ENCODE measurements at regions not wholly inside any gene's neighbourhood (a gene's known extent, or its start where the extent isn't known, plus 50 kb on each side); places are given as distances from the start of the nearest gene placed in this dataset.

DNA sequence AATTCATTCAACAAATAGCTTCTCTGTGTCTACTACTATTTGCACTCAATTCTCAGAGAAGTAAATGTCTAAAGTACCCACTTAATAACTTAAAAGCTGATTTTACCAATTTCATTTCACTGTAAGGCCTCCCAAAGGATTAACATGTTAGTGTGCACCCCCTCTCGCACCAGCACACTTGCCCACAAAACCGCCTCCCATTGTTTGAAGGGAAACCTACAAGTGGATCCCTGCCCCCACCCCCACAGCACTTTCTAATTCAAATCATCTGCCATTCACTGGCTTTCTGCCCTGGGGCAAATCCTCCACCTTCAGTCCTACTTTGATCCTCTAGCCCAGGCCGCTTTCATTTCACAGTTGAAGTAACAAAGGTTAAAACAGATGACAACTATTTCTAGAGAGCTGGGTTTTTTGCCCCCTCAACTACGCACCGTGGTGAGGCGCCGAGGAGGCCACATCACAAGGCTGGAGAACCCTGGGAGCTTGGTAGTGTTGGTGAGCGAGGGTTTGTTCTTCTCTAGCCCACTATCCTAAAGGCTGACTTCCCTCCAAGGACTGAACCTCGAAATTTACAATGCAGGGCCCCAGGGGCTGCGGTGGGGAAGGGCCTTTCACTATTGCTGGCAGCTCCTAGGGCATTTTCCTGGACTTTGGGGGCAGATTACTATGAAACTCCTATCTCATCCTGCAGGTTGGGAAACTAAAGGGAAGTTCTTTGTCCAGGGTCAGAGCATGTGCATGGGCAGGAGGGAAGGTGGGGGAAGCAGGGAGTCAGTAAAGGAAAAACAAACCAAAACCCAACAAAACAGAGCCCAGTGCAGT is 517.4 kb upstream of the ZMIZ1 start:
- DNase-seq = no peak

DNA sequence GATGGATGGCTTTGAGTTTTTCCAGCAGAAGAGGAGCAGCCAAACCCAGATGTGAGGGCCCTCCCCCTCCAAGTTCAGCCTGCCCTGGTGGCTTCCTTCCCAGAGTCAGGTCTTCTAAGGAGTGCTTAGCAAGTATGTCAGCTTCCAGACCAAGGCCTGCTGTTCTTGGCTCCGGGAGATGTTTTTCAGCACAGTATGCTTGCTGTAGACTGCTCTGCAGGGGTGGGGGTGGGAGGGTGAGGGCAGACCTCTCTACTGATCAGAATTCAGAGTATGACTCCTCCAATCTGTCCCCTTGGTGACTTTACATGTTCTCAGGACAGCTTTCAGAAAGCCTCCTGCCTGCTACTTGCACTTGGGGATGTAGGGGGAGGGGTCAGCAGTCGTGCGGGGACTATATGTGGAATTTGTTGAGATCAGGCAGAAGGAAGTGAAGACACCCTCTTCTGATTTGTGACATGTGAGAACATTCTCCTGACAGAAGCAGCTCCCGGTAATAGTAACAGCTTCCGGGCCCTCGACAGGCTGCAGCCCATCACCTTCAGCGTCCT is 516.4 kb upstream of the ZMIZ1 start:
- DNase-seq = no peak

DNA sequence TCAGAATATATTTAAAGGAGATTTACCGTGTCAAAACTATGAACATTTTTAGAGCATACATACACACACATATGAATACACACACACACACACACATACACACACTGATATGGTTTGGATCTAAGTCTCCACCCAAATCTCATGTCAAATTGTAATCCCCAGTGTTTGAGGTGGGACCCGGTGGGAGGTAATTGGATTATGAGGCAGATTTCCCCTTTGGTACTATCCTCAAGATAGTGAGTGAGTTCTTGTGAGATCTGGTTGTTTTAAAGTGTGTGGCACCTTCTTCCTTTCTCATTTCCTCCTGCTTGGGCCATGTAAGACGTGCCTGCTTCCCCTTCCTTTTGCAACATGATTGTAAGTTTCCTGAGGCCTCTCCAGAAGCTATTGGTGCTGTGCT is 515.0 kb upstream of the ZMIZ1 start:
- DNase-seq = no peak

DNA sequence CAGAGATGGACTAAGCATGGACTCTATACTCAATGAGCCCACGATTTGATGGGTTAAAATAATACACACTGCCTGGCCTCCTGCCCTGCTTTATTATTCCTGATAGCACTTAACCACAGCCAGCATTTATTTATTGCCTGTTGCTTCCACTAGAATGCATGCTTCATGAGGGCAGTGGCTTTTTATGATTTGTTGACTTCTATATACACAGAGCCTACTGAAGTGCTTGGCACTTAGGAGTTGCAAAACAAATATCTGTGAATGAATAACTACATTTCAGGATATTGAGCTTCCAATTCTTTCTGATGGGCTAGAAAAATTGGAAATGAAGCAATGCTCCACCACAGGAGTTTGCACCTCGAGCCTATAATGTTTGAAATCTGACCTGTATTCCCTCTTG is 513.6 kb upstream of the ZMIZ1 start:
- no peak for DNase-seq

DNA sequence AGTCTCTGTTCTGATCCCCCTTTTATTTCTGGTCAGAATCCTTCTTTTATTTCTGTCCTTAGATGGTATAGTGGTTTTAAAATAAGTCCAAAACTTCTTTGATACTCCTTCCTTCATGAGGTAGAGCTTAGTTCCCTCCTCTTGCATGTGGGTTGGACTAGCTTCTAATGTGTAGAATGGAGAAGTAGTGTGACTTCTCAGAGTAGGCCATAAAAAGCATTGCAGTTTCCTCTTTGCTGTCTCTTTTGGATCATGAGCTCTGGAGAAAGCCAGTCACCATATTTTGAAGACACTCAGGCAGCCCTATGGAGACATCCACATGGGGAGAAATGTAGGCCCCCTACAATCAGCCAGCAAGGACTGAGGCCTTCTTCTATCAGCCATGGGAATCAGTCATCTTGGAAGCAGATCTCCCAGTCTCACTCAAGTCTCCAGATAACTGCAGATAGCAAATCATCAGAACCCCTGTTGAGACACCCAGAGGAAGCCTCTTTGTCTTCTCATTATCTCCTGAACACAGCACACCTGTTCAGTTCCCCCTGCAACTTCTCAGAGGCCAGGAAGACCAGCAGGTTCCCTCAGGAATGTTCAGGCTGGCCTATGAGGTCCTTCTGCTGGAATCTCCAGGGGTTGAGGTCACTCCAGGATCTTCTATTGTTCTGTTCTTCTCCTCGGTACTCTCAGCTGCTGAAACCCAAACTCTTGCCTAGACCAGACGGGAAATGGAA is 511.9 kb upstream of the ZMIZ1 start:
- no peak for DNase-seq

DNA sequence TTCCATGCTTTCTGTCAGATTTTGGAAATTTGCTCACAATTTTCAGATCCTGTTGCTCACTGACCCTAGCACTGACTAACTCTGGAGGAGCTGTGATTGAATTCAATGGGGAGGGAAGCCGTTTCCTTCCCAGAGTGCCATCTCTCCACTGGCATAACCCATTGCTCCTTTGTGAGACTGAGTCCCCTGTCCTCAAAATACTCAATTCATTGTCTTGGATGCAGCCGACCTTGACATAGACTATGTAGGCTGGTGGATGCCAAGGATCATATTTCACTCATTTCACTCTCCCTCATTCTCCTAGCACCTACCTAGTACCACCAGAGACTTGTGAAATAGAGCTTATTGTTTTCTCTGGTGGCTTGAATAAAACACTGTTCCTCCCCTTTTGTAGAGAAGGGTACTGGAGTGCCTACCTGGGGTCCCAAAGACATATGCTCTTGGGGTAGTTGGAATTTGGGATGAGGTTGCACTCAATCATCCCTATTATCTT is 511.3 kb upstream of the ZMIZ1 start:
- DNase-seq = no peak

DNA sequence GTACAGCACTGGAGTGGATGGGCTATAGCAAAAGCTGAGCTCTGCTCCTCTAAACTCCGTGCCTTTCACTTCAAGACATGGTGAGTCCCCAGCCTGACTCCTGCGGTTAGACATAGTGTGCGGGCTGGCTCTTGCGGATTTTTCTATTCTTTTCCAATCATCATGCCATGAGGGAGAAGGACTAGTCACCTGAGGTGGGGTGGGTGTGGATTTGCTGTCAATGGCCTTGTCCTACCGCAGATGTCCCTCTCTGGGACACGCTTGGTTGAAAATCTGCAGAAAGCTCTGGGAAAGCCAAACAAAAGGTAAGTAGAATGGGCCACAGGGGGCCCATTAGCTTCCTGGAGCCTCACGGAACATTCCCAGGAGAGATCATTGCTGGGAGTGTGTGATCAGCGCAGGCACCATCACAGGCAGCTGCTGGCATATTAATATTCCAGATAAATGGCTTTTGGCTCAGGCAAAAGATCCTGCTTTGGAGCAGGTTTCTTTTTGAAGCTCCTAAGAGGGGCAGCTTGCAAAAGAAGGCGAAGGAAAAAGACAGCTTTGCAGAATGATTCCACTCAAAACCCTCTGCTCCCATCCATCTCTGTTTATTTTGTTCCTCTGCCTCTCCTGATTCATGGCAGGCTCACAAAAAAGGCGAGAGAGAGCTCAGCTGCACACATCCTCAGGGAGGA is 509.0 kb upstream of the ZMIZ1 start:
- no peak for DNase-seq

DNA sequence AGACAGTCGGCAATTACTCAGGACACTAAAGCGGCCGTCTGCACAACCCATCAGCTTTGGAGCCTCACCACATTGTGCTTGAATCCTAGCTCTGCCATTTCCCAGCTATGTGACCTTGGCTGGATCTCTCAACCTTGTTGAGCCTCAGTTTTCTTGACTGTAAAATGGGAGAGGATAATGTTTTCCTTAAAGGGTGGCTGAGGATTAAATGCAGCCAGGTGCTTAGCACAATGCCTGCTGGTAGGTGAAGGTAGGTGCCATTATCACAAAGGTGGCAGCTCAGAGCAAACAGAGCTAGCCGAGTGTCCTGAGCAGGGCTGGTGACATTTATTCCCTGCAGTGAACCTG is 508.5 kb upstream of the ZMIZ1 start:
- DNase-seq = no peak

DNA sequence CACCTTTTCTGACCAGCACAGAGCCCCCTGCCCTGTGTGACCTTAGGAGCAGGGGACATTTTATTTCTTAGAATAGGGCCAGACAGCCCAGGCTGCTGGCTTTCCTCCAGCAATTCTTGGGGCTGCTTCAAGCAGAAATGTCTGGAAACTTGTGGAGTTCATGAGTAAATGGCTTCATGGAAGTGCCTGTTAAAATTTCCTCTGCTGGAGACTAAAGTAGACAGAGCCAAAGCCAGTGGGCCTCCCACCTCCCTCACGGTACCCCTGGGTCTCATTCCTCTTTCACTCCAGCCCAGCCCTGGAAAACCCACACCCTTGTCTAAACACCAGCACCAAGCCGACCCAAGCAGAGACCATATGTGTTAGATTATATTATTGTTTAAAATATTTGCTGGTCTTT is 505.5 kb upstream of the ZMIZ1 start:
- no peak for DNase-seq

DNA sequence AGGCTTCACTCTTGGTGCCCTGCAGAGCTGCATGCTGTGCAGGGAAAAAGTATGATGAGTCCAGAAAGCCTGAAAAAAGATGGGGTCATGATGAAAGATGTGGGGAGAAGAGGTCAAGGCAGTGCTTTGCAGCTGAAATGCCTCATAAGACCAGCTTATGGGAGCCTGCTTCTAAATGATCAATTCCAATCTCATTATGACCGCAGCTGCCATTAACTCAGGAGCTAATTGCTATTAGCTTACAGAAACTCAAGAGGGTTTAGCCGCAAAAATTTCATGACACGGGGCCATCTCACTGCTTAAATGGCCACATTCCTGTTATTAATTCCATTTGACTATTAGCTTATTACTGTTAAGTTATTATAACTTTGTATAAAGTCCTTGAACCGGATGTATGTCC is 502.9 kb upstream of the ZMIZ1 start:
- no peak for DNase-seq

DNA sequence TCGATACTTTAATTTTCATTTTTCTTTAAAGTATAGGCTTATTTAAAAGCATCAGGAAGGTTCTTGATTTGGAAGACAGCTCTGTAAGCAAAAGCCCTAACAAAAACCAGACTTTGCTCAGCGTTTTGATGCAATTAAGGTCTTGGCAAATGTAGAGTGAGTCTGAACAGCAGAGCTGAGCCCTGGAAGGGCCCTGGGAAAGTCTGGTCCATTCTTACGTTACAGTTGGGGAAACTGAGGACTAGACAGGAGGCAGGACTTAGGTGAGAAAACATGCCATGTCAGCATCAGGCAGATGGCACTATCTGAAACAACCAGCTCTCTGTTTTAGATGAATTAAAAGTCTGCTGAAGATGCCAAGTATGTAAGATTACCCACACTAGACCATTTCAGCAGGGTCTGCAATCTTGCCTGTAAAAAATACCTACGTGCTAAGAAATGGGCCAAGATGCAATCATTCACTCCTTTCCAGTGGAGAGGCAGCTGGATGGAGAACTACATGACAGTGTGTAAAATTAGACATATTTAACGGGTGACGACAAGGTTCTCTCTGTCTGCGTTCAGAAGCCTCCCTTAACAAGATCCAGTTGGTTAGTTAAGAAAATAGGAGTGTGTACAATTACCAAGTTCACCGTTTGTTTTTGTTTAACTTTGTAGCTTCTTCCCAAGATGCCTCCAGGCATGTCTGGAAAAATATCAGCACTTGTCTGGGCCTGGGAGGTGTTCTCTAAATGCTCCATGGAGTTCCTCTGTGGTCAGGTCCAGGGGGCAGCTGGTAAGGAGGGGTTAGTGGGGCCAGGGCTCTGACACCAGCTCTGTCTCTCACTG is 502.3 kb upstream of the ZMIZ1 start:
- no peak for DNase-seq

DNA sequence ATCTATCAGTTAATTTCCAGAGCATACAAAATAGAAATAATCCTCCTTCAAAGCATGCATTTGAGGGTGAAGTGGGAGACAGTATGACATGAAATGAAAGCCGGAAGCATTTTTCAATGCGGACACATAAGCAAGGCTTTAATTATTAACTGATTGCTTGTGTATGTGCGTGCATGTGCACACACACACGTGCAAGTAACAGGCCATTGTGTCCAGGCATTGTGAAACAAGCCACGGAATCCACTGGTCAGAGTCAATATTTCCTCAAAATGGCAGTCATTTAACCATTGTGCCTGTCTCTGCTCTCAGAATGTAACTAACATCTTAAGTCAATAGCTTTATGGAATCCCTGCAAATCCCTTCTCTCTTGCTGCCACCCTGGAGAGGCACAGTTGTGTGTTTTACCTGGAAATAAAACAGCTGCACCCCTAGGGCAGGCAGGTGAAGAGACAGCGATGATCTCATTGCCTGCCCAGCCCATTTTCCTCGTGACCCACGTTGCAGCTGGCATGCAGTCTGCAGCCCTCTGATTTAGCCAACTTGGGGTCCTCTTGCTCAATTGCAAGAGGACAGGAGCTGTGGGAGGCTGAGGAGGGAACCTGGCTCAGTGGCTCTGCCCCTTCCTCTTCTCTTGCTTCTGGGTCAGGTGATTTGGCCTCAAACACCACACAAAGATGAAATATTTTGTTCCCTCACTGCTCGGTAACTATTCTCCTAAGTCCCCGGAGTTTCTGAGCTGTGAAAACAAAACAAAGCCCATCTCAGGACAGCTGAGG is 500.9 kb upstream of the ZMIZ1 start:
- DNase-seq = no peak

DNA sequence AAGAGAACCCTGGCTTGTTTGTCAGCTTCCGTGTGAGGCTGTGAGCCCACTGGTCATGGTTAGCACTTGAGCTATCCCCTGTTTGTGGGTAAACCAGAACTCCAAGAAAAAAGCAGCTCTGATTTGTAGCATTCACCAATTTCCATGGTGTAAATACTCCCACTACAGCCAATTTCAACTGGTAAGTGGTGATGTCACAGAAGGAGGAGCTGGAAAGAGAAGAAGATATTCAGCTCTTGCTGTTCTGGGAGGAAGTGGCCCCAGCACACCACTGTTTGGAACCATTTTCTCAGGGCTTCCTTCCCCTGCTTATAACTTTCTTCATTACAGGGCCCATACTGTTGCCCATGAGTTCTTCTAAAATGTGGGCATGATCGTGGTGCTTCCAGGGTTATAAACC is 500.1 kb upstream of the ZMIZ1 start:
- DNase-seq = no peak

DNA sequence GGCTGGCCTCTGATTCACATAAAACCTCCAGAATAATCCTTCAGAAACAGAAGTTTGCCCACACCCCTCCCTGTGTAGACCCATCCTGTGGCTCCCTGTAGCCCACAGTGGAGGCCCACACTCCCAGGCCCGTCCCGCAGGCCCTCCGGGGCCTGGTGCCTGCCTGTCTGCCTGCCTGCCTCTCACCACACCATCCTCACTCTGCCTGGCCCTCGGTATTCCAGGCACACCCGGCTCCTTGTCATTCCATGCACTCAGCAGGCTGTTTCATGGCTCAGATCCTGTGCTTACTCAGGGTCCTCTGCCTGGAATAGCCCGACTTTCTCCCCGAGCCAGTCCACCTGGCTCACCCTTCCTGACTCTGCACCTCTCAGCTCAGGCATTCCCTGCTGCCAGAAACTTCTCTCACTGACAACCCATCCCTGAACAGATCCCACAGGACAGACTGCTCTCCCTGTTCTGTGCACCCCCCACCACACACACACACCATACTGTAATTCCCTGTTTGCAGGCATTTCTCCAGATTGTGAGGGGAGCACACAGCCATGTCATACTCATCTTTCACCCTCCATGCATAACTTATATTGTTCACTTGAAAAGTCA is 498.0 kb upstream of the ZMIZ1 start:
- DNase-seq = no peak

DNA sequence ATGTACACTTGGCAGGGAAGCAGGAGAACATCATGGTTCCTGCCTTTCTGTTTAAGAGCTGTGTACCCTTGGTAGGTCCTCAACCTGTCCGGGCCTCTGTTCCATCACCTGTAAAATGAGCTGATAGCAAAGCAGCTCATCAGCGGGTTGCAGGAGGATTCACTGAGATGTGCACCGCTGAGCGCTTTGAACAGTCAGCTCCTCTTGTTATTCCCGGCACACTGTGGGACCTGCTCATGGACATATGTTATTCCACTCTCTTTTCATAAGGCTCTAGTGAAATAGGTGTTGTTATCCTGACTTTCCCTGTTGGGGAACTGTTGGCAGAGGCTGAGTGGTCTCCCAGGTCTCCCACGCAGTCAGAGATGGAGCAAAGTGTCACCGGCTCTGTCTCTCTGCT is 497.5 kb upstream of the ZMIZ1 start:
- no peak for DNase-seq

DNA sequence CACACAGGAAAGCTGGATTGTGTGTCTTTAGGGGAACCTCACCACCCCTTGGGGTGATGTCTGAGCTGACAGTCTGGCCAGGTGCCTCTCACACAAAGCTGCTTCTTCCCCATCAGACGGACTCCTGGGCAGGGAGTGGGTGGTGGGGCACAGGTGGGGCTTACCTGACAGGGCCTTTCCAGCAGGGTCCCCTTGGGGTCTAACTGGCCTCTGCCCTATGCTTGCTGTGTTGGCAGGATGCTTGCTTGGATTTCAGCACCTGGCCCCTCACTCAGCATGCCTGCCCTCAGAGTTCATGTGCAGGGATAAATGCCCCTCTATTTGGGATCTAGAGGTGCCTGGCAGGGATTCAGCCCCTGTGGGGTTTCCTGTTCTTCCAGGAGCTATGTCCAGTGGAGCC is 496.9 kb upstream of the ZMIZ1 start:
- DNase-seq = no peak

DNA sequence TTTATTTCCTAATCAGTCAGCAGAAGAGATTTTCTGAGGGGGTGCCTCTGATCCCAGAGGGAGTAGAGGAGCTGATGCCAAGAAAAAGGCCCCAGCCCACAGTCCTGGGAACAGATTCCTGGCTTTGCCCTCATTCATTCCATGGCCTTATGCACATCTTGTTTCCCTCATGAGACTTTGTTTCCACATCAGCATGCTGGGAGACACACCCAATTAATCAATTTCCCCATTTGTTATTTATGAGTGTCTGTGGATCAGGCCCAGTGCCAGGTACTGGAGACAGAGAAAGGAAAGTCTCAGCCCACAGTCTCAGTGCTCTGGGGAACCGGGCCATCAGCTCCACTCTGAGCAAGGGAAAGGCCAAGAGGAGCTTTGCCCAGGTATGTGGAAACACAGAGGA is 496.2 kb upstream of the ZMIZ1 start:
- DNase-seq = no peak

DNA sequence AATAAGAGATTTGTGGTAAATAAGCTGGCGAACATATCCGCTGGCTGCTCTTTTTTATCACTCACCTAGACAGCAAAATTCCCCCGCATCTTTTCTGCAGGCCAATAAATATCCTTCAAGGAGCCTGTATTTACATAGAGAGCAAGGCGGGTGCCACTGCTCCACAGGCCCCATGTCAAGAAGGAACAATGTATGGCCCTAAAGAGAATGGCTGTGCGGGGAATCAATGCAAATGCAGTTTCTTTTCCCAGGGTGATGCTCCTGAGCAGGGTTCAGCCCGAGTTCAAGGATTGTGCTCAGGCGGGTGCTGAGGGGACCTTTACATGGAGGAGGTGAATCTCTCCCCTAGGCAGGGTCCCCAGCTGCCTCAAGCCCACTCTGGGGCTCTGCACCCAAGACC is 494.2 kb upstream of the ZMIZ1 start:
- DNase-seq = no peak

DNA sequence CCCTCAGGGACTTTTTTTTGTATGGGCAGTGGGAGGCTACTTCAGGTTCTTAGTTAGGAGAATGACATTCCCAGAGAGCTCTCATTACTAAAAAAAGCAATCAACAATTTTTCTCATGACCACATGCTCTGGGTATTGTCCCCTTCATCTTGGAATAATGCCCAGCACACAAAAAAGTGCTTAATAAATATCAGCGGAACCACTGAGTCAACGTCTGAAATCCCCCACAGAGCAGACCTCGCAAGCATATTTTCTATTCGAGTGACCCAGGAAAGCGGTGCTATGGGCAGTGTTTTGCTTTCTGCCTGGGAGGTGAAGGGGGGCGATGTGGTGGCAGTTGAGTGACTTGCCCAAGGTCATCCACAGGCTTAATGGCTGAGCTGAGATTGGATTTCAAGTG is 493.4 kb upstream of the ZMIZ1 start:
- DNase-seq = no peak

DNA sequence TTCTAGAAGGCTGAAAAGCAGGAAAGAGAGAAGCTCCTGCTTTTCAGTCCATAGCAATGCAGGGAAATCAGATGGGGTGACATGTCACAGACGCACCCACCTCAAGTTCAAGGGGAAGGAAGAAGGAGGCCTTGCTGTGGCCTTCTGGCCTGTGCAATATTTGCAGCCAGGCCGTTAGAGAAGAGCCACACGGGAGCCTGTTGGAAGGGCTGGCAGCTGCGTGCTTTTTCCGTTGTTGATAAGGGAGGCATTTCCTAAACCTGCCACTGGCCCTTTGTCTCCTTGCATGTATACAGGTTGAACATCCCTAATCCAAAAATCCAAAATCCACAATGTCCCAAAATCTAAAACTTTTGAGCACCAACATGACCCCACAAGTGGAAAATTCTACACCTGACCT is 492.5 kb upstream of the ZMIZ1 start:
- DNase-seq = no peak

DNA sequence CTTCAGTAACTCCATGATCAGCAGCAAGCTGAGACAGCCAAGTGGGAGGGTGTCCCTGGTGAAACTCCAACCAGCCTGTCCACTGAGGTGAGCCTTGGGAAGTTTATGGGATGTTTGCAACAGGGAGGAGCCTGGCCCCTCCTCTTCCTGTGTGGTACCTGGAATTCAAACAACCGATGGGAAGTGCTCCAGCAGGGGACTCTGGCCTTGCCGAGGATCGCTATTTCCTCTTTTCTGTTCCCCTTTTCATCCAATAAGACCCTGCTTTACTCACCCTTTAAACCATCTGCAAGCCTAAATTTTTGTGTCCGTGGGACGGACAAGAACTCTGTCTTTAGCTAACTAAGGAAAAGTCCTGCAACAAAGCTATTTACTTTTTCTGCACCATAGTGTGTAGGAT is 491.1 kb upstream of the ZMIZ1 start:
- no peak for DNase-seq

DNA sequence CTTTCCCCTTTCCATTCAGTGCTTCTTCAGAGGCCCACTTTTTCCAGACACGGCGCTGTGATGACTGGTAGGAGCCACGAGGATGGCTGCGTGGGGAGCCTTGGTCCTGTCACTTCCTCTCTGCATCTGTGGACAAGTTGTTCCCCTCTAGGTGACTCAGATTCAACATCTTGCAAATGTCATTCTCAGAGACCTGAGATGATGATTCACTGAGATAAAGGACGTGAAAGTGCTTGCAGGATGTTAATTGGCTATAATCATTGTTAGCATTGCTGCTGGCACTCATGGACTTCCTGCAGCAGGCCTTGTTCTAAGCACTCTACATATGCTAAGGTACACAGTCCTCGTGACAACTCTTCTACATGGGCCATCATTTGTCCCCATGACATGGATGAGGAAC is 489.8 kb upstream of the ZMIZ1 start:
- DNase-seq = no peak
